Epidermal melanocyte (primary cell): ENCODE measurements at regions not wholly inside any gene's neighbourhood (a gene's known extent, or its start where the extent isn't known, plus 50 kb on each side); places are given as distances from the start of the nearest gene placed in this dataset.
"Not testable (repeated sequence)": the region's sequence is repeated elsewhere in the genome, so short reads cannot be mapped to it uniquely, and the experiment has no call there.

Source experiments
- DNase-seq: peaks from one replicate; pipeline ENCODE4 v3.0.0; 2011; ENCODE audit warnings: low spot score; ENCODE audit not compliant: insufficient read length

GRCh38 chr2:163122257-163122656, 283.7 kb upstream of the KCNH7 start:
- no peak for DNase-seq

- DNase-seq = no peak
Observed at GRCh38 chr2:163121483-163121882, 282.9 kb upstream of the KCNH7 start.

GRCh38 chr2:163119966-163120365, 281.4 kb upstream of the KCNH7 start:
- no peak for DNase-seq

GRCh38 chr2:163086940-163087339, 248.4 kb upstream of the KCNH7 start:
- no peak for DNase-seq

GRCh38 chr2:163085366-163086024, 246.9 kb upstream of the KCNH7 start:
- not testable (repeated sequence) for DNase-seq

- DNase-seq = no peak
Observed at GRCh38 chr2:163081754-163082153, 243.2 kb upstream of the KCNH7 start.

GRCh38 chr2:163077241-163077640, 238.7 kb upstream of the KCNH7 start:
- DNase-seq = no peak

- no peak for DNase-seq
Observed at GRCh38 chr2:163066085-163066484, 227.5 kb upstream of the KCNH7 start.

GRCh38 chr2:163062524-163062923, 224.0 kb upstream of the KCNH7 start:
- no peak for DNase-seq

- DNase-seq = no peak
Observed at GRCh38 chr2:163046615-163047014, 208.0 kb upstream of the KCNH7 start.

GRCh38 chr2:163045830-163046229, 207.3 kb upstream of the KCNH7 start:
- no peak for DNase-seq

- no peak for DNase-seq
Observed at GRCh38 chr2:163044114-163044513, 205.5 kb upstream of the KCNH7 start.

GRCh38 chr2:163043201-163043600, 204.6 kb upstream of the KCNH7 start:
- no peak for DNase-seq

- no peak for DNase-seq
Observed at GRCh38 chr2:163039266-163039665, 200.7 kb upstream of the KCNH7 start.

GRCh38 chr2:163028807-163029206, 190.2 kb upstream of the KCNH7 start:
- DNase-seq = no peak

GRCh38 chr2:163026136-163026775, 187.7 kb upstream of the KCNH7 start:
- not testable (repeated sequence) for DNase-seq

- DNase-seq = not testable (repeated sequence)
Observed at GRCh38 chr2:163016882-163017281, 178.3 kb upstream of the KCNH7 start.

GRCh38 chr2:163011000-163011399, 172.4 kb upstream of the KCNH7 start:
- DNase-seq = no peak

GRCh38 chr2:163008642-163009041, 170.1 kb upstream of the KCNH7 start:
- no peak for DNase-seq

GRCh38 chr2:162994718-162995117, 156.2 kb upstream of the KCNH7 start:
- no peak for DNase-seq

GRCh38 chr2:162992828-162993227, 154.3 kb upstream of the KCNH7 start:
- no peak for DNase-seq

- no peak for DNase-seq
Observed at GRCh38 chr2:162989507-162989906, 150.9 kb upstream of the KCNH7 start.

- no peak for DNase-seq
Observed at GRCh38 chr2:162974771-162975170, 136.2 kb upstream of the KCNH7 start.
